NCI-H748 treated with DMSO at 0.1 percent for 48 hours (cell line): ENCODE measurements at regions not wholly inside any gene's neighbourhood (a gene's known extent, or its start where the extent isn't known, plus 50 kb on each side); places are given as distances from the start of the nearest gene placed in this dataset.
"Not testable (repeated sequence)": the region's sequence is repeated elsewhere in the genome, so short reads cannot be mapped to it uniquely, and the experiment has no call there.

Experiments
- DNase-seq: peaks from one replicate; lab custom pipeline; 2025; lab: John Stamatoyannopoulos, UW

DNA sequence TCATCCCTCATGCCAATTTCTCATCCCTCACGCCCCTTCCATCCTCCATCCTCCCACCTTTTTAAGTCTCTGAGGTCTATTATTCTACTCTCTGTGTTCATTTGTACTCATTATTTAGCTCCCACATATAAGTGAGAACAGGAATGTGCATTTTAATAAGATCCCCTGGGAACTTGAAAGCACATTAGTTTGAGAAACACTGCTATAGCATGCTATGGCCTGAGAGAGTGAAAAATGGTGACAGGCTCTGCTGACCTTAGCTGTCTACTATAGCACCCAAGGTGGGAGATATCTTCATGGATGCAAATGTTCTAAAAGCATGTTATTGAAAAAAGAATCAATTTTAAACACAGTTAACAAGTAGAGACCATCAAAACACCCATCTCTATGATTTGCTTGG lies 712.0 kb downstream of the TFAP2A start:
- DNase-seq, result no peak

DNA sequence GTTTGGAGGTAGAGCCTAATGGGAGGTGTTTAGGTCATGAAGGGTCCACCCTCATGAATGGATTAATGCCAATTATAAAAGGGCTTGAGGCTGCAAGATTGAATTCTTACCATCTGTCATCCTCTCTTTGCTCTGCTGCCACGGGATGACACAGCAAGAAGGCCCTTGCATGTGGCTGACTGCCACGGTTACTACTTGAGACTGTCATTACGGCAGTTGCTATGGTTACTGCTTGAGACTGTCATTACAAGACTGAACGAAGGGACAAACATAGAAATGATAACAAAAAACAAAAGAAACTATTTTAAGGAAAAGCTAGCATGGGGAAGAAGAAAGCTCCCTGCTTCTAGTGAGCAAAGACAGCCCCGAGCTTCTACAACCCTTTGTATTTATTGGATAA lies 715.0 kb downstream of the TFAP2A start:
- no peak for DNase-seq

DNA sequence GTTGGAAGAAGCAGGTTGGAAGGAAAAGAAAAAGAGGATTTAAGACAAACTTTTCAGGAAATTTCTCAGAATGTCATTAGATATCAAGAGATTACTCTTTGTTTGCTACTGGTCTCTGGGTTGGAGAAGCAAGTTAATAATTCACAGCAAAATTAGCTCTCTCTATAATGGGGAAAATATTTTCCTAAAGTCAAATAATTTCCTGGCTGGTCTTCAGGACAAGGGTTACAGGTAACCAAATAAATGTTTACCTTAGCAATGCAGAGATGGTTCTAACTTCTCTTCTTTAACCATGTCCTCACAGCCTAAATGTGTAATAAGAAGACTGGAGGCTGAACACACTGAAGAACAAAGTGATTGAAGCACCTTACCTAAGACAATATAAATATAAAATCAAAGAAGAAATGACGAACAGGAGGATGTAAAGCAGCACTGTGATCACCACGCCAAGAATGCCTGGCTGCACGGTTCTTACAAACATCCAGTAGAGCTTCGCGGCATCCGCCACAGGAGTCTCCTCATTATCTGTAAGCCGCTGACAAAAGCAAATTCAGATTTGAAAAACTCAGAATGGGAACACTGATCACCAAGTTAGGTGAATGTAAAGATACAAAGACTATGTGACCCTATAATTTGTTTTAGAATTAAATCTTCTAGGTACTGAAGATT lies 717.5 kb downstream of the TFAP2A start:
- DNase-seq, result no peak

DNA sequence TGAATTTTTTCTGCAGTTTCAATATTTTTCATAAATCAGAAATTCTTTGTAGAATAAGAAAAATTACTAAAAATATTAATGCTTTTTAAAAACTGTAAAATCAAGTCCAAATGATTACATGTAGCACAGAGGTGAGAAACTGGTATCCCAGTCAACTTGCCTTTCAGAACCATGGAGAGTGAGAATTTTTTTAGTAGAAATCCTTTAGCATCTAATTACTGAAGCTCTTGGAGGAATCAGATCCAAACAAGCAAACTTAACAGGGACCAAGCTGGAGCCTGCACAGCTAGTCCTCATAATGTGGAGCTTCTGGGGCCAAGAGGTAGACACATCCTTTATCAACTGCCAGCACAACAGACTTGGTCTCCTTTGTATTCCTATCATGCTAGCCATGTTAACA lies 724.5 kb downstream of the TFAP2A start:
- no peak for DNase-seq

DNA sequence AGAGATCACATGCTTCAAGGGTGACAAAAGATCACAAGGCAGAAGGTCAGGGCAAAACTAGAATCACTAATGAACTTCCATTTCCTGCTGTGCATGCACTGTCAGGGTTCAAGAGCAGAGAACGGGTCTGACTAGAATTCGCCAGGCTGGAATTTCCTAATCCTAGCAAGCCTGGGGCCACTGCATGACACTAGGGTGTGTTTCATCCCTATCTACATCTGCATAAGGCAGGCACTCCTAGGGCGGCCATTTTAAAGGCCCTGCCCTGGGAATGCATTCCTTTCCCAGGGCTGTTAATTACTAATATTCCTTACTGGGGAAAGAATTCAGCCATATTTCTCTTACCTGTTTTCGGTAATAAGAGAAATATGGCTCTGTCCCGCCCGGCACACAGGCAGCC lies 734.1 kb downstream of the TFAP2A start:
- DNase-seq, result not testable (repeated sequence)

DNA sequence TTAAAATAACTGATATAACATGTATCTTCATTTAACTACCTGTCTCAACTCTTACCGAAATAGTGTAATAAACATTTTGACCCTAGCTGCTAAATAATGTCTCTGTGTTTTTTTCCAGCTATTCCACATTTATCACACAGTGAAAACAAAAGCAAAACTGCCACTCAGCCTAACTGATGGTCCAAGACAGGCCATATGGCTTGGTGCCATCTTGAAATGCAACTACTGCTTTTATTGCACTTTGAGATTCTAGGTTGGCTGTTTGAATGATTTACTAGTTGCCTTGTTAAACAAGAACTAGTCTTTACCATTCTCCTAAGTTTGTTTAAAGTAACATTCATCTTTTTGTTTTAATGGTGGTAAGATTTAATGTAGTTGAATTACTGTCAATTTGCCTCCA lies 739.8 kb downstream of the TFAP2A start:
- no peak for DNase-seq

DNA sequence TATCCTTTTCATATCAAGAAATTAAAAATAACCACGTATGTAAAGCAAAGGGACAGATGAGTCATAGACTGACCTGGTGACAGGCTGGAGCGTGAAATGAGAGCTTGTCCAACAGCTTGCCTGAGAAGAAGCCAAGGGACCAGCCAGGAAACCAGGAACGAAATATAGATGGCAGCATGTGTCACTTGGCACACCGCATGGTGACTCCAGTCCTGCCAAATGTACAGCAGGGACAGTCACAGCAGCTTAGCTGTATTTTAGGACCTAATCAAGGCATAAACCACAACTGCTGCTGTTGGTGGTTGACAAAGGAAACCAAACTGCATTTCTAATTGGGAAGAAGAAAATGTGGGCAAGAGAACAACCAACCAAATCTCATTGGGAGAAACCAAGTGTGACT lies 755.0 kb downstream of the TFAP2A start:
- DNase-seq, result no peak

DNA sequence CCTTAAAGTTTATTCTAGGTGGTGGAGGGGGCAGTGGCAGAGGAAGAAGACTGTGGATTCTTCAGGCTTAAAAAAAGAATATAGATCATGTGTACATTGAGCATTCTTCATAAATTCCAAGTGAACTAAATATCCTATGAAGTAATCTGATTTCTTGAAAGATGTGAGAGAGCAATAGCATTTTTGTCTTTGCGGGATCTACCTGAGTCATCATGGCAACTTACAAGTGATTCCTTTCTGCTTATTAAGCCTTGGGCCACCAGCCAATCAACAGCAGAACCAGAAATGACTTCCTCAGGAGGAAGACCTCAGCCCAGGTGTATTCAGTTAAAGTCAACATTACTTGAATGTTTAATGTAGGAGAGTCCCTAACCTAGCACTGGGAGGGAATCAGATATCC lies 756.9 kb downstream of the TFAP2A start:
- no peak for DNase-seq

DNA sequence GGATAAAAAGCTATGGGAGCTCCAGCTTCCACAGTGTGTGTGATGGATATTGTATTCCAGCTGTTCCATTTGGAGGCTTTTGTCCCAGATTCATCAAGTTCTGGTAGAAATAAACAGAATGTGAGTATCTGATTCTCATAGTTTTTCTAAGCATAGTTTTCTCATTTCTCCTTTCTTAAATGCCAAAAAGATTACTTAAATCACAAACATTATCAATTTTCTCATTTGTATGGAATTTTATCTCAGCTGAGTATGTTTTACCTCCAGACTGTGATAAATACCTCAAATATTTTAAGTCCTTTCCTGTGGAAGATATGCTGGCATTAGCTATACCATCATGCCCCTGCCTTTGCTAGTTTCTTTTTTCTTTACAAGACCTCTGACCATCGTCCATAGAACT lies 767.3 kb downstream of the TFAP2A start:
- DNase-seq, result no peak

DNA sequence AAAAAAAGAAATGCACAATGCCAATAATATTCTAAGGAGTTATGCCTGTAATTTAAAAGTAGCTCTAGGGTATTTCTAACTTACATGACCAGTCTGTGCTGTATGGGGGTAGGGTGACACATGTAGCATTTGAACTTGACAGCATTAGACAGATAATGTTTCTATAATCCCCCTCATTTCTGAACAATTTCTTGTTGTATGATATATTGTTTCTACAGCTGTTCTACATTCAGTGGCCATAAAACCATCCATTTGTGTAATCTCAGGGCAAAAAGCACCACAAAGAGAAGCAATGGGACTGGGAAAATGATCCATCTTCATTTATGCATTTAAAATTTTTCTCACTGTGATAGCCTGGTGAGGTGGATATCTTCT lies 767.8 kb downstream of the TFAP2A start:
- DNase-seq, result no peak

DNA sequence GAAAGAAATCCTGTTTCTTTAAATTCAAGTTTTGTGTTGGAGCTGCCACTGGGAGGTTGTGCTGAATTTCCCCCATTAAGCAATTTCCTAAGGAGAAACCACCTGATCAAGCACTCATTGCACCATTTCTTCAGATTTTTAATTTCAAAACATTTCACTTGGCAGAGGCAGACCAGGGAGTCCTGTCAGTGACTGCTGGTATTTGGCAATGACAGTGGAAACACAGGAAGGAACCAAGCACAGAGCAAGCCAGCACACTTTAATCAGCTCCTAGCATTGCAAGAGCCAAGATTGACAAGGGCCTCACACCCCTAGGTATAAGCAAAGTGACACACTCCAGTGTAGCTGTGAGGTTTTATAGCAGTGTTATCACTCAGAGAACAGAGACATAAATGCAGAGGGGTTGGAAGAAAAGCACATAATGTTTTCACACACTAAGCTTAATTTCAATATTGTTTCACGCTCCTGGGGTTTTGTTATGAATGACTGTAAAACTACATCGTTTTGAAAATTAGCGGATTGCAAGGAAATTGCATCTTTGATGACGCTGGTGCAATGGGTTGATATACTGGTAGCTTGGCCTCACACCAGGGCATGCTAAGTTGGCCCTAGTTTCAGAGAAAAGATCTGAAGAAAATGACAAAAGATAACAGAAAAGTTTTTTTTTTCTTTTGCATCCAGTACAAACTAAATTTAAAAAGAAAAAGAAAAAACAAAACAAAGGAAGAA lies 768.4 kb downstream of the TFAP2A start:
- no peak for DNase-seq

DNA sequence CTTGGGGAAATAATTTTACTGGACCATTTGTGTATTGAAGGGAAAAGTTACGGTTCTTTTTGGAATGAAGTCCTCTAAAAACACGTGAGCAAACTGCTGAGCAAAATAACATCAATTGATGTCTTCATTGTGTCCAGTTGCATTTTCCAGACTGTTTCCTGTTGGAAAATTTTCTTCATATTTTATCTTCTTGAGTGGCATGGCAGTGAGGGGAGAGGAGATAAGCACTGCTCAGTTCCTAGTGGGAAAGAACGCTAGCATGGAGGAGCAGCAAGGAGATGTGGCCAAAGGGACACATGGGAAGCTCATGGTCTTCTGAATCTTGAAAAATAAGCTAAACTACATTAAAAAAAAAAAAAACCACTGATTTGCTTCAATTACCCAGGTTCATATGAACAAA lies 776.0 kb downstream of the TFAP2A start:
- no peak for DNase-seq

DNA sequence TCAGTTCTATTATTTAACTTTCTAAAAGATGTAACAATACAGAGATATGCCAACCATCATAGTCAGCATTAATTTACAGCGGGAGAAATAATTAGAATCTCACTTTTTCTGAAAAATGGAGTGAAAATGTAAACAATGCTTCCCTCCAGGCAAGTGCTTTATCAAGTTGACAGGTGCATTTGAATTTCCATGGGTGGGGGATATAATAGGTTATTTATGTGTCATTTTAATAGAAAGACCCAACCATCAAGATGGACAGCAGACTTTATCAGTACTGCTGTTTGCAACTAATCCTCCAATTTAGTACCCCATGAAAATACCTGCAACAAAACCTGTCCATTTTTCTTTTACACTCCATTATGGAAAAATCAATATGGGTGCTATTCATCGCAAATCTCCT lies 780.1 kb downstream of the TFAP2A start:
- DNase-seq, result peak; percentile 80

DNA sequence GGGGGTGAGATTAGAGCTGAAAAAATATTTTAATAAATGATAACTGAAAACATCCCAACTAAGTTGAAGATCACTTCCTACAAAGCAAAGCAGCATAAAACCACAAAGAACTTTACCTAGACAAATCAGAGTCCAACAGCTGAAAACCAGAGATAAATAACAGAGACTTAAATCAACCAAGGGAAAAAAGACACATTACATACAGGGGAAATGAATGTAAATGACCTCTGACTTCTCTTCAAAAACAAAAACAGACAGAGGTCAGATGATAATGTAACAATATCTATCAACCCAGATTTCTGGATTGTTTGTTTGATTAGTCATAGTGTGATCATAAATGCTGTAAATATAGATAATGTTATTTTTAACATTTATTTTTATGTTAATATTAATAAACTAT lies 782.8 kb downstream of the TFAP2A start:
- no peak for DNase-seq

DNA sequence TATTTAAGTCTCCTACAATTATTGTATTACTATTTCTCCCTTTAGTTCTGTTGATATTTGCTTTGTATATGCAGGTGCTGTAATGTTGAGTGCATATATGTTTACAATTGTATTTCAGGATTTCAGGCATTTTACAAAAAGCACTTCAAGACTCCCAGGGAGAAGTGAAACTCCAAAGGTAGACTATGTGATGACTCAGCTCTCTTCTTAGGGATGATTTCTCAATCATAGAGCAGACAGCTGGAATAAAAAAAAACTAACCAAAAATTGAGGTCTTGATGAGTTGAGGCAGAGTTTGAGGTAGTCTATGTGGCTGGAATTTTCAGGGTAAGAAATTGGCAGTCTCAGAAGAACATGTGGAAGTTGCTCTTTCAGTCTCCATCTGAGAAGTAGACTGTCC lies 786.1 kb downstream of the TFAP2A start:
- no peak for DNase-seq

DNA sequence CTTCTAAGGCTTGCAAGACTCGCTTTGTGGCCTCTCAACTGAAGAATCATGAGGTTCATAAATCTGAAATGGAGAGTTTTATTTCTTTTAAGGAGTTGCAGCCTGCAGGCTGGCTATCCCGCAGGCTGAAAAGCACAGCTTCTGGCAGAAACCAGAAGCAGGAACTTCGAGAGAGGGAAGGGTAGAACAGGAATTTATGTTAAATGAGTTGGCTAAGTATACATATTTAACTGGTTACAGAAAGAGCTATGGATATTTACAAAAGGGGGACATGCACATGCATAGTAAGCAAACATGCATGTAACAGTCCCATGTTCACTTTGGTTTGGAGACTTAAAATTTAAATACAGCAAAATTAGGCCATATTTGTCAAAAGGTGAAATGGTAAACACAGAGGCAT lies 787.0 kb downstream of the TFAP2A start:
- no peak for DNase-seq

DNA sequence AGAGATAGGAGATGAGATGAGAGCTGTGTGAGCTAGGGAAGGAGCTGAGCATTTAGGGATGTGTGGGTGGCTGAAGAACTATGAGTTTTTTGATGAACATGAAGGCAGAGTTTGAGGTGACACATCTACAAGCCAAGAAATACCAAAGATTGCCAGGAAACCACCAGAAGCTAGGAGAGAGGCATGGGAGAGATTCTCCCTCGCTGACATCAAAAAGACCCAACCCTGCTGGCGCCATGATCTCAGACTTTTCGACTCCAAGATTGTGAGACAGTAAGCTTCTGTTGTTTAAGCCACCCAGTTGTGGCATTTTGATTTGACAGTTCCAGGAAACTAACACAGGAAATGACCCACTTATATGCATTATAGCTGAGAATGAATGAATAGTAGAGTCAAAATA lies 790.9 kb downstream of the TFAP2A start:
- no peak for DNase-seq

DNA sequence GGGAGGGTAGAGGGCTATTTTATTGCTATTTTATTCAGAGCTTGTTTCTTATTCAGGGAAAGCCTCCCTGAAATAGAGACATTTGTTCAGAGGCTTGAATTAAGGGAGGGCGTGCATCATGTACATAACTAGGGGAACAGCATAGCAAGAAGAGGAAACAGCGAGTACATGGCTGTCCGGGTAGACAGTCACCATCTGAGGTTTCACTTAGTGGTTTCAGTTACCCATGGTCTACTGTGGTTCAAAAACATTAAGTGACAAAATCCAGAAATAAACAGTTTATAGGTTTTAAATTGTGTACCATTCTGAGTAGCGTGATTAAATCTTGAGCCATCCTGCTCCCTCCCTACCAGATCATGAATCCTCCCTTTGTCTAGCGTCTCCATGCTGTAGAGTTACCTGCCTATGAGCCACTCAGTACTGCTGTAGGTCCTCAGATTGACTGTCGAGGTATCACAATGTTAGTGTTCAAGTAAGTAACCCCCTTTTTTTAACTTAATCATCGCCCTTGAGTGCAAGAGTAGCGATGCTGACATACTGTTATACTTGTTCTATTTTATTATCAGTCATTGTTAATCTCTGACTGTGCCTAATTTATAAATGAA lies 791.5 kb downstream of the TFAP2A start:
- no peak for DNase-seq

DNA sequence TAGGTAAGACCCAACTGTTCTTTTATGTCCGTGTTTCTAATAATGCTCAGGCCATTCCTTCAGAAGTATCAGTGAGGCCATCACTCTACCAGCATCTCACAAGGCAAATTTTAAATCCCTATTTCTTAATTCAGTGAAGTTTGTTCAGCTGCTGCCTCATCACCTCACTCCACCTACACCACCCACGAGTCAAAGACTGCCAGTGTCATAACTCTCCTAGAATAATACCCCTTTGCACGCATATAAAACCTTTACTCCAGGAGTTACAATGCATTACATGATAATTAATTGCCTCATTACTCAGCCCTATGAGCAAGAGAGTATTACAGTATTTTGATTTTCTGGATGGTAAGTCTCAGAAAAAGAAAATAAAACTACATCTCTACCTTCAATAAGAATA lies 793.6 kb downstream of the TFAP2A start:
- DNase-seq, result no peak

DNA sequence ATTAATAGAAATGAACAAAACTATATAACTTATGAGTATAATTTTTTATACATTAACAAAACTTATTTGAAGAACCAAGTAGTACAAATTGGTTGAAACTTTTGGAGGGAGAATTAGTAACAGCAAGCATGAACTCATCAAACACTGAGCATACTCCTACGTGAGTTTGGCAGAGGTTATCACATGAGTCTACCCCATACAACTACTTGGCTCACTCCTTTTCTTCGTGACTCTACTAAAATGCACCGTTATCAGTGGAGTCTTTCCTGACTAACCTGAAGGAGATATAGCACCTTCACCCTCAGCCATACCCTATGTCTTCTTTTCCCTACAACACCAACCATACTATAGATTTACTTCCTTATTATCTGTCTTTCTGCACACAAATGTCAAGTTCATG lies 794.2 kb downstream of the TFAP2A start:
- DNase-seq, result no peak

DNA sequence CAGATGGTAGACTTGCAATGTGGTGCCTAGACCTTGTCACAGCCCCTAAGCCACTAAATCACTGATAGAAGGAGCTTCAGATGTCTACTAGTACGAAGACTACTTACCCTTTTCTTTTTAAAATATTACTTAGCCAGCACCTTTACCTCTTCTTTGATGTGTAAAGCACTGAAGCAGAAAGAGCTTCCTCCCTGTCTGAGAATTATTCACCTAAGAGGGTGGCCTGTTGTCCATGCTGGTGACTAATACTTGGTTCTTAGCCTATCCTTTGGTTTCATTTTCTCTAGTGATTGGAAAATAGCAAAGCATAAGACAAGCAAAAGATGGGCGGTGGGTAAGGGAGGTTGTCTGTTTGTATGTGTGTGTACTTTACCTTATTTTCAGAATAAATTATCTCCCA lies 794.6 kb downstream of the TFAP2A start:
- no peak for DNase-seq

DNA sequence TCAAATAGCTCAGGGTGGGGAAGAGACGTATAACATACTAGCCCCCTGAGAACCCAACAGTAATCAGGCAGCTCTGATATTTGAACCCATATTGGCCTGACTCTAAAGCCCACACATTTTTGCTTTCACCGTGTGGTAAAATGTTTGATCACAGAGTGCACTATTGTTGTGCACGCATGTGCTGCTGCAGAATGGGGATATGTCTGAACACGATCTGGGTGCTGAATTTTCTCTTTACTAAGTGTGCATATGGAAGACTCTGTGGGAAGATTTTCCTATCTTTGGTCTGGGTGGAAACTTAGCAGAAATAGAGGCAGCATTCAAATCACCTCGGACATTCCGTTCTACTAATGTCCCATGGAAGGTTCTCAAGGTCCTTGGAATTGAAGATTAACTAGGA lies 800.1 kb downstream of the TFAP2A start:
- DNase-seq, result no peak

DNA sequence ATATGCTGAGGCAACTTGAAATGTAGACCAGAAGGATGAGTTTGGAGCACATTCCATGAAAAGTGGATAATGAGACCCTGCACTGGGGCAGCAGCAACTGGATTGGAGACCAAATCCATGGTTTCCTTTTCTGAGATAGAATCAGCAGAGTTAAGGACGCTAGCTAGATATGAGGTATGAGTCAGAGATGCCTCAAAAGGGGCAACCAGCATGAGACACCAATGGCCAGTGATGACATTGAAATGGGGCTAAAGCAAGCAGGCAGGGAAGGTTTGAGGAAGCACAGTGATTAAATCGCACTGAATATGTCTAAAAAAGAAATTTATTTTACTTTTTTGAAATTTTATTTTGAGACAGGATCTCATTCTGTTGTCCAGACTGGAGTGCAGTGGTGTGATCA lies 802.4 kb downstream of the TFAP2A start:
- DNase-seq, result no peak
